ENCODE measurements at regions not wholly inside any gene's neighbourhood (a gene's known extent, or its start where the extent isn't known, plus 50 kb on each side); places are given as distances from the start of the nearest gene placed in this dataset.

DNA sequence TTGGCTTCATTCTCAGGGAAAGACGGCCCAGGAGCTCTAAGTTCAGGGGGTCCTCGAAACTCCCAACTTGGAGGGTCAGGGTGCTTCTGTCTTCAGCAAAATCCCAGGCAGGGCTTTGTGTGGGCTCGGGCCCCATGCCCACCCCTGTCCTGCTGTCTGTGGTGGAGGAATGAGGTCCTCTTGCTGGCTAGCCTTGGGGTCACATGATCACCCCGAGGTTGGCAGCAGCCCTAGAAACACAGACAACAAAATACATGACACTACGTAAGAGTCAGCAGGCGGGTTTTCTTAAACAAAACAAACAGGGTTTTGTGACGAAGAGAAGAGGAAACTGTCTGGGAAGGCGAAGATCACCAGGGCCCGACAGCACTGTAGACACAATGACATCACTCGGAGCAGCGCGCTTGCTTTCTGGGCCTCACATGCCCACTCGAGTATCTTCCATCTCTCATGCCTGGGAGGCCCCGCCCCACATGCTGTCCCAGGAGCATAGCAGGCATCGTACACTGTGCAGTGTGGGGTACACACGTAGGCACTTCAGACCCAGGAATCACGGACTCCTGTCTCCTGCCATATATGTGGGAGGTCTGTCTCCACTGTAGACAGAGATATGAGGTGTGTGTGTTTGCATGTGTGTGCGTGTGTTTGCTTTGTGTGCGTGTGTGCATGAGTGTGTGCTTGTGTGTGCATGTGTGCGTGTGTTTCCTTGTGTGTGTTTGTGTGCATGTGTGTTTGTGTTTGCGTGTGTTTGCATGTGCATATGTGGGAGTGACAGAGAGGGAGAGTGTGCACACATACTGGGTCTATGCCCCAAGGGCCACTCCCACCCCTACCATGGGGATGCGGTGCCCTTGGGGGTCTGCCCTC lies 94.7 kb downstream of the SIK1 start:
- DNase-seq = no peak

DNA sequence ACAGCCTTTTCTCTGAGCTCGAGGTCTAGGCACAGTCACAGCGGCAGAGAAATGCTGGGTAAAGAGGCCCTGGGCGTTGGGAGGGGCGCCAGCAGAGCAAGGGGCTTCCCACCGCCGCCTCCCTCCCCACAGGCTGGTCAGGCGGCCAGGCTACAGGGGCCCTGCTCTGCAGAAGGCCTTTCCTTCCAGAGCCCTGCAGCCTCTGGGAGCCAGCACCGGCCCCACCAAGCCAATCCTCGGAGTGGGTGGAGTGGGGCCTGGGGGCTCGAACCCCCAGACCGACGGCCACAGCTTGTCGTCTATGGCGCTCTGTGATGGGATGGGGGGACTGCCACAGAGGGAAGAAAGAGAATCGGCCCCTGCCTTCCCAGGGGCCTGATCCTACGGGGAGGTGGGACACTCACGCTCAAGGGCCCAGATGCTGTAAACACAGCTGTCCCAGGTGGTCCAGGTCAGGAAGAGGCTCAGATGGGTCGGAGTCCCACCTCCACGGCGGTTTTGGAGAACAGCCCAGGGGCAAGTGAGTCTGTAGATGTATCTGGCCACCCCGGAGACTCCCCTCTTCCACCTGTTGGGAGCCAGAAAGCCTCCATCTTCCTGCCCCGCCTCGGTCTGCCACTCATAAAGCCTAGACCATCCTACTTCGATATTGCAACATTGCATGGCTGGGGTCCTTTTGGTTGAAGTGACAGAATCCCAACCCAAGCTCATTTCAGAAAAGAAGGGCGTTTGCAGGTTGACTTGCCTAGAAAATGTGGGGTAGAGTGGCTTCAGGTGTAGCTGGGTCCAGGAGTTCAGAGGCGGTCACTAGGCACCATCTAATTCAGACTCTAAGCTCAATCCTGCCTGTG lies 95.6 kb downstream of the SIK1 start:
- DNase-seq = no peak

DNA sequence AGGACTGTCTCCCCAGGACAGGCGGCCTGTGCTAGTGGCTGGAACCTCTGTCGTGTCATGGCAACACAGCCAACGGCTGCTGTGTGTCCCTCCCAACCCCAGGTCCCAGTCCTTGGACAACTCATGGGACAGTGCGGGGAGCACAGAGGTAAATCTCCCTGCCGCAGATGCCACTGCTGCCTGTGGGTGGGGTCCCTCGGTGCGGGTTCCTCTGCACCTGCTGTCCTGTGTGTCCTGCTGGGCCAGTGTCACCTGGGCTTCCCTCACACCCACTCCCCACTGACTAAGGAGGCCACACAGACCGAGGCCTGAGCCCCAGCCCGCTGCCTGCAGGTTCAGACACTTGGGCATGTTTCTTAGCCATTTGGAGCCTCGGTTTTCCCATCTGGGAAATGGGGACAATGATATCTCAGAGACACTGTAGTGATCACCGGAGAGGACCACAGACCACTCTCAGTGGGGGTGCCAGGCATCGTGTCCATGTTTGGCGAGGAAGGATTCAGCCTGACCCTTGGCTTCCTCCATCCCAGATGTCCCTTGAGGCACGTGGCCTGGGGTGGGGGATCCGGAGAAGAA lies 96.5 kb downstream of the SIK1 start:
- DNase-seq = no peak

DNA sequence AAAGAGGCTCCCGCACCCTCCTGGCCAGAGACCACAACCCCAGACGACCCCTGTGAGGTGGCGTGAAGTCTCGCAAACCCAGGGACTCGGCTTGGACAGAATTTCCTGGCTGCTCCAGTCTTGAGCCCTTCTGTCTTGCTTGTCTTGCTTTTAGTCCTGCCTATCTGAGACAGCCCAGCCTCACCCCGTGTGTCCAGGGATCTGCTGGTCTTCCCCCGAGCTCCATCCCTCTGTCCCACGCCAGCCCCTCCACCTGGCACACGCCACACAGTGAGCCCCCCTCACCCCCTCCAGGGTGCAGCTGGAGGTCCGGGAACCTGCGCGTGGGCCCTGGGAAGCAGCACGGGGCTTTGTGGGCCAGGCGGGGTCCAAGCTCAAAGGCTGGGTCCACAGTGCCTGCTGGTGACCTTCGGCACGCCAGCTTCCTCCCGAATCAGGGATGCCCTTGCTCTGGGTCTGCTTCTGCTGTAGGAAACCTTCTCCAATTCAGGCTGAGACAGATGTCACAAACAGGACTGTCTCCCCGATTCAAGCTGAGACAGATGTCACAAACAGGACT lies 97.1 kb downstream of the SIK1 start:
- DNase-seq = no peak

DNA sequence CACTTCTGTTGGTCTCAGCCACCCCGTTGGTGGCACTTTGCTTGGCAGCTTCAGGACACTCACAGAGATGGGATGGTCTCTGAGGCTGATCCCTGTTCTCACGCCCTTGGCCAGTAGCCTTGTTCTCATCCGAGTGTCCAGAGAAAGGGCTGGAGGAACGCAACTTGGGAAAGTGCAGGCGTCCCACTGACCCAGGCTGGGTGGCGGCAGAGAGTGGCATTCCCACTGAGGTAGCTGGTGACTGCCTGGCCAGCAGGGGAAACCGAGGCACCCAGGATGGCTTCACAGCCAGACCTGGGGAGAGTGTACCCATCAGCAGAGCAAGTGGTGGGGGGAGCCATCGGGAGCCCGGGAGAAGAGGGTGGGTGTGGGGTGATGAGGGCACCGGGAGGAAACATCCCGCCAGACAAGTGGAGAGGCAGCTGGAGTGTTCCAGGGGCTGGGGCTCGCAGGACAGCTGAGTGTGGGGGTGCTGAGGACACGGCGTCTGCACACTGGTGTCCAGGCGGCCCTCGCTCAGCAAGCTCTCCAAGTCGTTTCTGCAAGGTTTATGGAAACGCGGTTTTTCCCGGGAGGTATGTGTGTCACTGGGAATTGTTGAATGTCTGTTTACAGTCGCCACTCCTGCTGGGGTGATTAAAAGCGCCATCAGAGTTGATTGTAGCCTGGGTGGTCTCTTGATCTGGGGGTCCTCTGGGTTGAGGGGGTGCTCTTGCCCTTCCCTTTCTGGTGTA lies 97.8 kb downstream of the SIK1 start:
- DNase-seq = no peak

DNA sequence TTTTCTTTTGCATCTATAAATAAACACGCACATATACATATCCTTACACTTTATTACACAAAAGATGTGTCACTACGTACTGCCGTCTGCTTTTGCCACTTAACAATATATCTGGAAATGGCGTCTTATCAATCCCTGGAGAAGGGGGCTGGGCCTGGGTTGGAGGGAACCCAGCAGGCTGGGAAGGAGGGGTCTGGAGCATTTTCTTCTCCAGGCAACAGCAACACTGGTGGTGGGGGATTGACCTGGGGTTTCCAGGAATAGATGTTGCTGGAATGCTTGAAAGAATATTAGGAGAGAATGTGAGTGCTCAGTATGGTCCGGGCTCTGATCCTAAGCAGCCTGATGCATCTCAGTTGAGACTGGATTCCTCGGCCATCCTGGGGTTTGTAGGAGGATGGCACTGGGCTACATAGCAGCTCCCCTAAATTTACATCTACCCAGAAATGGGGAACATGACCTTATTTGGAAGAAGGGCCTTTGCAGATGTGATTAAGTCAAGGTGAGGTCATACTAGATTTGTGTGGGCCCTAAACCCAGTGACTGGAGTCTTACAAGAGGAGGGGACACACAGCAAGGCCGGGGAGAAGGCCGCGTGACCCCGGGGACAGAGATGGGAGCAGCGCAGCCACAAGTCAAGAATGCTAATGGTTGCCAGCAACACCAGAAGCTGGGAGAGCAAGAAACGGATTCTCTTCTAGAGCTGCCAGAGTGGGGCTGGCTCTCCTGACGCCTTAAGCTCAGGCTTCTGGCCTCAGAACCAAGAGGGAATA lies 98.6 kb downstream of the SIK1 start:
- no peak for DNase-seq

DNA sequence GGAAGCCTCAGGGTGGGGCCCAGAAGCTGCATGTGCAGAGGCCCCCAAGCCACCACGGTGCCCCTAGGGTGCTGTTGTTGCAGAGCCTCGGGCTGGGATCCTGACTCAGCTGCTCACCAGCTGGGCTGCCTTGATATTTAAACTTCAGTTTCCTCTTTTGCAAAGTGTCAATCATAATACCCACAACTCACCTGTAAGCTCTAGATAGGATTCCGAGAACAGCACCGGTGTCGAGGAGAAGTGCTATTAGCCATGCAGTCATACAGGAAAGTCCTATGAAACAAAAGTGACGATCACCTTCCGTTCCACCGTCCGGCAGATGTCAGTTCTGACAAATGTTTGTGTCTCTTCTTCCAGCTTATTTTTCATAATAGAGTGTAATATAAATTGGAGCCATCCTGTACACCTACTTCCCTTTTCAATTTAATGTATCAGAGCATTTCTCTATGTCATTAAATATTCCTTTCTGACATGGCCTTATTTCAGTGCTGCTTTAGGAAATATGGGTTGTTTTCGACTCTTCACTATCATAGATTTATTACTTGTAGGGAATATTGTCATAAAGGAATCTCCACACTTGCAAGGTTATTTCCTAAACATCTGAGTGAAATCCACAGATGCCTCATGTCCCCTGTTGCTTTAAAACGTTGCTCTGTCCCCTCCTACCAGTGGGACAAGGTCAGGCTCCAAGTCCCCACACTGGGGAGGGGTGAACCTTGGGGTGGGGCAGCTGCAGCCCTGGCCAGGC lies 100.8 kb downstream of the SIK1 start:
- no peak for DNase-seq

DNA sequence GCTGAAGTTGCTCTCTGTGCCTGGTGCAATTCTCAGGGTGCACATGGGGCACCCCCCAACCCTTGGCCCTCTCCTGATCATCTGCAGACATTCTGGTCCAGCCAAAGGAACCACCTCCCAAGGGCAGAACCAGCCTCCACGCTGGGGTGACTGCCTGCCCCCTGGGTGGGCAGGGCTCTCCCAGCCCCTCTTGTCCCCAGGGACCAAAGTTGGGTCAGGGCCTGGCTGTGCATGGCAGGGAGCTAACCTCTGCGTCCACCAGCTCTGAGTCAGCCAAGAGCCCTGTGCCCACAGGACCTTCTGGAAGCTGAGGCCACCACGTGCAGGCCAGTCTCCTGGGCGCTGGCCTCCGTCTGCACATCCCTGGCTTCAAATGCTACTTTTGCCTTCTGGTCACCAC lies 101.9 kb downstream of the SIK1 start:
- no peak for DNase-seq

DNA sequence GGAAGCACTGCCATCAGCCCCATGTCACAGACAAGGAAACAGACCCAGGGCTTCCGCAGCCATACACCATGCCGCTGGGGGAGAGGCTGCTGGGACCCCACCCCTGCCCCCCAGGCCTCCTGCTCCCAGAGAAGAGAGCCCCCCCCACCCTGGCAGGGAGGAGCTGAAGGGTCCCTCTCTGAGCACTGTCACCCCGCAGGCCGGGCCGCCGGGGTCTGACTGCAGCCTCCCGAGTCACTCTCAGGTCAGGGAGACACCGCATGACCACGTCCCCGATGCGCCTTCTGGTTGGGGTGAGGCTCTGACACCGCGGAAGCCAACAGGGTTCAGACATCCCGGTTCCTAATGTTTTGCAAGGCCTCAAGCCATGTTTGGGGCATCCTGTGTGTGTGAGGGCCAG lies 102.3 kb downstream of the SIK1 start:
- no peak for DNase-seq

DNA sequence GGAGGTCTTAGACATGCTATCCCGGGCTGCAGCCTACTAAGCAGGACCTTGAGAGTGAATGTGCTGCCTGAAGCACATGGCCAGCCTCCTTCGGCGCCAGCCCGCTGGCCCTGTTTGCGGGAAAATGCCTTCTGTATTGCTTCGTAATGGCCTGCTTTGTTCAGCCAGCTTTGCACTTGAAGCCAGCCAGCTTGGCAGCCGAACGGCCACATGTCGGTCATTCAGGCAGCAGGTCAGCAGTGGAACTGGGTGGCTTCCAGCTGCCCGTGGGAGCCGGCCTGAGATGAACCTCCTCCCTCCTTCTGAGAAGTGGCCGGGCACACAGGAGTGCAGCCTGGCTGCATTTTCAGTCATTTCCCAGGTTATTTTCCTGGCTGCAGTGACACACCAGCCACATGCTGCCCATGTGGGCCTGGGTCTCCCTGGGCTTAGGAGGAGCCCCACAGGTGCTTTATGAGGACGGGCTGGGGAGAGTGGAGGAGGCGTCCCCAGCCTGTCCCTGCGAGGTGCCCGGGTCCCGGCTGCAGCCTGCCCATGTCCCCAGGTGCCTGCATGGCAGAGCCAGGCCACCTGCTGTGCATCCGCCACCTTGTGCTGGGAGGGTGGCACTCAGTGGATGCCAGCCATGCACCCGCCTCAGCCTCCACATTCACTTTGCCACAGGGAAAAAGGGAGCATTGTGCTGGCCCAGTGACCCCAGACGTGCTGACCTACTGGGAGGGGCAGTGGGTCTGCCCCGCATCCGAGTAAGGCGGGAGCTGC lies 103.5 kb downstream of the SIK1 start:
- no peak for DNase-seq

DNA sequence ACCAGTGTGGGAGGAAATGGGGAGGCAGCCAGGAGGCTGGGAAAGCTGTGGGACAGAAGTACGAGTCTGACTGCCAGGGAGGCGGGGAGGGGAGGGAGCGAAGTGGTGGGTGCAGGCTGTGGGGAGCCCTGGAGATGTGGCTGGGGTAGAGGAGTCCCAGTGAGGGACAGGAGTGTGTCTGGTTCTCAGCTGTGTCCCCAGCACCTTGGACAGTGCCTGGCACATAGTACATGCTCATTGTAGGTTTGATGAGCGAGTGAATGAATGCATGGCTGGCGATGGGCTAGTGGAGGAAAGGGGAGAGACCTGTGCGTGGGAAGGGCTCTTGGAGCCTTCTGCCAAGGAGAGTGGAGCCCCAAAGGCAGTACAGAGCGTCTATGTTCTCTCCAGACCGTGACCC lies 104.1 kb downstream of the SIK1 start:
- DNase-seq = no peak

DNA sequence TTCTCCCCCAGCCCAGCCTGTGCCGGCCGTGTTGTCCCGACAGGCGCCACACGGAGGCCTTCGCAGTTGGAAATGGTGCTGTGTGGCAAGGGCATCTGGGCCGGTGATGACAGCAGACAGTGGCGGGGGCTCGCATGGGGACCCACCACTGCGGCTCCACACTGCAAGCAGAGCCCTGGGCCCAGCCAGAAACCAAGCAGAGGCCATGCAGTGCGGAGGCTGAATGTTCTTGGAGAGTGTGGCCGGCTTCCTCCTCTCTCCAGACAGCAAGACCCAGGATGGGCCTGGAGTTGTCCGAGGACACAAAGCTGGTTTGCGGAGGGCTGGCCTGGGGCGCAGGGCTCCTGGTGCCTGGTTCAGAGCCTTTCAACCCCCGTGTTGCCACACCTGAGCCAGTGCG lies 104.6 kb downstream of the SIK1 start:
- DNase-seq = no peak

DNA sequence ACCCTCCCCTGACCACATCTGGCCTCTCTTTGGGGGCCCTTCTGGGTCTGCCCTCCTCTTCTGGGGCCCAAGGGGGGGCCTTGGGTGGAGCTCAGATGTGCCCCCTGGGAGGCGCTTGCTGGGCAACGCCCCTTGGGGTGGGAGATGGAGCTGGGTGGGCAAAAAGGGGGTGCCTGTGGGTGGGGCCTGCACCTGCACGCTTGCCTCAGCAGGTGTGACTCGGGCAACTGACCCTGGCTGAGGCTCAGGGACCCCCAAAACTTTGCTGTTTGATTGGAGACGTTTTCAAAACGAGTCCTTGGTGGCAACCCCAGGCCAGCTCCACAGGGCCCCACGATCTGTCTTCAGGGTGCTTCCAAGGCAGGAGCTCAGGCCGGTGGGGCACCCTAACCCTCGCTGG lies 105.3 kb downstream of the SIK1 start:
- DNase-seq = no peak

DNA sequence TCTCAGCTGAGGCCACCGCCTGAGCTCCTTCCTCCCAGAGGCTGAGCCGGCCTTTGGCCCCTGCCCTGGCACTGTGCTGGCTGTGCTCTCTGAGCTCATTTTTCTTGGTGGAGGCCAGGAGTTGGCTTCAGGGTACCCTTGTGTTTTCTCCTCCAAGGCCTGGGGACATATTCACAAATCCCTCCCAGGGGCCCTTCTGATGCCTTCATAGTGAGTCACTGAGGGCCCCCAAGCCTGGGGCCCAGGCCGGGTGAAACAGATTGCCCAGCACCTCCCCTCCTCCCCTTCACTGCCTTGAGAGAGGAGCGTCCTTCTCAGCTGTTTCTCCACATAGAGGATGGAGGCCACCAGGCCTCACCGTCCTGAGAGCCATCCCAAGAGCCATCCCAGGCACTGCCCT lies 105.8 kb downstream of the SIK1 start:
- no peak for DNase-seq

DNA sequence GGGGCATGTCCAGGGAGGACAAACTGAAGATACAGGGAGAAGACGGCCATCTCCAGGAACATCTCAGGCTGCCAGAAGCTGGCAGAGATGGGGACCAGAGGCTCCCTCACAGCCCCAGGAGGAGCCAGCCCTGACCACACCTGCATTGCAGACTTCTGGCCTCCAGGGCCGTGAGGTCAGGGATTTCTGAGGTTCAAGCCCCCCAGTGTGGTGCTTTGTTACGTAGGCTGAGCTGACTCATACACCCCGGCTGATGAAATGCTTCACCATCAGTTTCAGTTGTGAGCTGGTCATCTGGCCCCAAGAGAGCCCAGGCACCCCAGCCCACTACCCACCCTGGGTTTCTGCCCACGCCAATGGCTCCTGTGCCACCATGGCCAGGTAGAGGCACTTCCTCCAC lies 106.4 kb downstream of the SIK1 start:
- DNase-seq = no peak

DNA sequence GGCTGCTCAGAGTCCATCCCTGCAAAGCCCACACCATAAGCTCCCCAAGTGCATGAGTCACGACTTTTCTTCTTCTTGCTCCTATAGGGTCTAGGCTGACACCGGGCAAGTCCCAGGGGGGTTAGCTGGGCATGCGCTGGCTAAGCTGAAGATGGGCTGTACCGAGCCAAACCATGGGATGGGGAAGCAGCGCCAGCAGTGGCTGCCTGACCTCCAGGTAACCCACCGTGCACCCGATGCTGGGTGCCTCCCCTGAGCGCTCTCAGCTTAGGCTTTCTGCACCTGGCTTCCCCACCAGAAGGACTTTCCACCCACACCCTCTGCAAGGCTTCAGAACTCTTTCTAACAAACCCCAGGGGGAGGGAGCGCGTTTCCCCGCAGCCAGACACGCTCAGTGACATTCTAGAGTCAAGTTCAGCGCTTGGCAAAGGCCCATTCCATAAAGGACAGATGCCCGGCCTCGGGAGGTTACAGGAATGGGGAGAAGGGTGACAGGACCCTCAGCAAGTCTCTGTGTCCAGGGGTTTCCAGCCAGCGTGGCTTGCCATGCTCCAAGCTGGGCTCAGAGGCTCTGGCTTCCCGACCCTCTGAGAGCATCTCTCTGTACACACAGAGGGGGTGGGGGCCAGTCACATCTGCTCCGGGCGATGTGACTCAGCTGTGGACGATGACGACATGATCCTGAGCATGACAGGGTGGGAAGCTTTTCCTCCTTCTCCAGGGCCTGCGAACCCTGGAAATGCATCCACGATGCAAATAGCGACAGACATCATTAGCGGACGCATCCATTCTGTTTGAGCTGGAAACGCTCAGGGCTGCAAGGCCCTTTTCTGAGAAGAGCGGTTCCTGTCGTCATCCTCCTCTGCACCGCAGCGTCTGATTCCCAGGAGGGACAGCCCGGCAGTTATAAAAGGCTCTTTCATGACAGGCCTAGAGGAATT lies 107.8 kb downstream of the SIK1 start:
- no peak for DNase-seq

DNA sequence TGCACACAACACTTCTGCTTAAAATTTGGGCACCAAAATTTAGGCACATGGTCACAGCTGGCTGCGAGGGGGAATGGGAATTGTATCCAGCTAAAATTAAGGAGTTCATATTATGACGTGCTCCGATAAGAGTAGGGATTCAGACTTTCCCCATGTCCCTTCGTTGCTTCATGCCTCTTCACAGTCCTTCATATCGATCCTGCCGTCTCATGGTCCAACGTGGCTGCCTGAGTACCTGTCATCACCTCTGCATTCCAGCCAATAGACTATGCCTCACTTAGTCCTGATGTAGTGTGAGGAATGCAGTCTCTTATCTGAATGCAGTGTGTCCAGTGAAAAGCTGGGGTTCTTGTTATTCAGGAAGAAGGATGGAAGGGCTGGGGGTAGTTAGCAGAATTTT lies 108.6 kb downstream of the SIK1 start:
- no peak for DNase-seq

DNA sequence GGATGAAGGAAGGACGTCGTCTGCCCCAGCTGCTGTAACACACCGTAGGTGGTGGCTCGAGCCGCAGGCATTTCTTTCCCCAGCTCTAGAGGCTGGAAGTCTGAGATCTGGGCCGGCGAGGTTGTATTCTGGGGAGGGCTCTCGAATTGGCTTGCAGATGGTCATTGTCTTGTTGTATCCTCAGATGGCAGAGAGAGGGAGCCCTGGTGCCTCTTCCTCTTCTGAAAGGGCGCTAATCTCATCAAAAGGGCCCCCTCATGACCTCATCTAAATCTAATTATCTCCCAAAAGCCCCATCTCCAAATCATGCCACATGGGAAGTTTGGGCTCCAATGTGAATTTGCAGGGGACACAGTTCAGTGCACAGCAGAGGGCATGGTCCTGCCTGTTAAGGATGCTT lies 109.0 kb downstream of the SIK1 start:
- DNase-seq = no peak

DNA sequence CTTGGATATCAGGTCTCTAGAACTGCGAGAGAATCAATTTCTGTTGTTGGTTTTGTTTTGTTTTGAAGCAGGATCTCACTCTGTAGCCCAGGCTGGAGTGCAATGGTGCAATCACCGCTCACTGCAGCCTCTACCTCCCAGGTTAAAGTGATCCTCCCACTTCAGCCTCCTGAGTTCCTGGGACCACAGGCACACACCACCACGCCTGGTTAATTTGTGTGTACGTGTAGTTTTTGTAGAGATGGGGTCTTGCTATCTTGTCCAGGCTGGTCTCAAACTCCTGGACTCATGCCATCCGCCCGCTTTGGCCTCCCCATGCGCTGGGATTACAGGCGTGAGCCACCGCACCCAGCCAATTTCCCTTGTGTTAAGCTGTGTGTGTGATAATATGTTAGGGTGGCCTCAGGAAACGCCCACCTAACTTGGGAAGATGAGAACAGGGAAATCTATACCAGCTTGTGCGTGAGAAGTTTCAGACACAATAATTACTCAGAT lies 109.6 kb downstream of the SIK1 start:
- DNase-seq = no peak
